ENCODE measurements at regions not wholly inside any gene's neighbourhood (a gene's known extent, or its start where the extent isn't known, plus 50 kb on each side); places are given as distances from the start of the nearest gene placed in this dataset.

DNA sequence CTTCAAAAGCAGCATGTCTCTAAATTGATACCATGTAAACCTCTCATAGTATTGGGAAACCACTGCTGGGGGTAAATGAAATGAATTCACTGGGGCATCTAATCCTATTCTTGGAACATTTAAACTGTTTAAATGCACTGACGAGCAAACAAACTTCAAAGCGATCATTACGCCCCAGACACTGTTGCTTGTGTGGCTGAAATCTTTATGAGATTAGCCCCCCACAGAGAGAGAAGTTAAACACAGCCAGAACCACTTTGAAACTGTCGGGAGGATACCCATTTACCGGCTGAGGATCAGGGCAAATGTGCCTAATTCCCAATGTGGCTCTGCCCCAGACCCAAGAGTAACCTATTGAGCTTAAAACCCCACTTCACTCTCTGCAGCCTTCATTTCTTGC is 308.4 kb upstream of the CDIN1 start:
- no peak overlapping the region for H2BK20ac ChIP-seq (ENCODE audit: low read depth, low read length)
- no peak overlapping the region for H2AK5ac ChIP-seq (ENCODE audit: low read depth, low read length)
- ChIA-PET CTCF (no interaction called here), POLR2A (ENCODE audit: unreplicated experiment) (no interaction called here)
- WGBS, 2 experiments (ENCODE audit: extremely low coverage in 2 of 2, insufficient read length in 1 of 2): 67% methylated on average over 2 of the region's 5 CpGs; no CpG with 5 or more reads in 1 of the 2 experiments
- no peak overlapping the region for H2BK5ac ChIP-seq (ENCODE audit: low read depth, low read length, poor library complexity, severe bottlenecking)
- H3K18ac ChIP-seq (ENCODE audit: low read depth, low read length): no peak overlapping the region
- H3K27me3 ChIP-seq (ENCODE audit: control insufficient read depth, insufficient read depth, low read length): no peaks in the 10 kb centered on the region
- H3K4me2 ChIP-seq (ENCODE audit: low read depth, low read length): no peak overlapping the region
- no peak for DNase-seq
- dilution Hi-C loops (cut with HindIII; ENCODE audit: low sequenced_read_pairs, unreplicated experiment): no loop called here
- in situ Hi-C loops (cut with MboI; ENCODE audit: low sequenced_read_pairs): no loop called here
- H3K27ac ChIP-seq (ENCODE audit: insufficient read depth, low read length): no peak overlapping the region
- H3K79me1 ChIP-seq (ENCODE audit: low read depth in 1 of 2, low read length in 2 of 2): no peaks in the 10 kb centered on the region
- H2AFZ ChIP-seq (replicated peaks; ENCODE audit: low read length, poor library complexity): no peak overlapping the region
- no TSS peak for BruUV-seq (replicated peaks)
- H3K9me3 ChIP-seq (ENCODE audit: control insufficient read depth, insufficient read depth, low read length): no peaks in the 10 kb centered on the region
- H3K23ac ChIP-seq (ENCODE audit: low read depth, low read length): no peak overlapping the region
- H3K4me3 ChIP-seq (ENCODE audit: insufficient read depth, low read depth, low read length): no peak overlapping the region
- no peak overlapping the region for H3K14ac ChIP-seq (replicated peaks; ENCODE audit: low read depth, low read length)
- no peaks in the 10 kb centered on the region for H3K36me3 ChIP-seq (ENCODE audit: control insufficient read depth, insufficient read depth, low read length)
- no peak overlapping the region for H4K91ac ChIP-seq (ENCODE audit: insufficient read depth, low read depth, low read length)
- H2AK9ac ChIP-seq (replicated peaks; ENCODE audit: low read depth, low read length, poor library complexity): no peak overlapping the region
- H3K4ac ChIP-seq (ENCODE audit: low read depth, low read length): no peak overlapping the region
- H3K9ac ChIP-seq (ENCODE audit: low read depth, low read length): no peak overlapping the region
- H3K9me1 ChIP-seq (ENCODE audit: insufficient read depth, low read length): no peaks in the 10 kb centered on the region
- intact Hi-C loops (cut with micrococcal nuclease): no loop called here
- no peak overlapping the region for H2BK15ac ChIP-seq (ENCODE audit: low read depth, low read length)
- no peak for ATAC-seq (ENCODE audit: low read depth)
- H4K5ac ChIP-seq (ENCODE audit: low read depth, low read length): no peak overlapping the region
- no peaks in the 10 kb centered on the region for H3K4me1 ChIP-seq (ENCODE audit: control insufficient read depth, insufficient read depth, low read length)
- no peak overlapping the region for H3K56ac ChIP-seq (ENCODE audit: extremely low read depth, insufficient read depth, low read length)
- no peak overlapping the region for H2BK120ac ChIP-seq (ENCODE audit: low read depth, low read length)
- no peak overlapping the region for H4K8ac ChIP-seq (ENCODE audit: low read depth in 2 of 2, low read length in 2 of 2)
- H4K20me1 ChIP-seq (ENCODE audit: insufficient read depth, low read length): no peaks in the 10 kb centered on the region
- TF ChIP-seq MXI1 (IDR thresholded peaks at IDR 0.05; ENCODE audit: borderline replicate concordance, low read depth, low read length): no peak
- no peak for TF ChIP-seq RAD21 (IDR thresholded peaks at IDR 0.05; ENCODE audit: low read length)
- no peak for TF ChIP-seq CHD1 (IDR thresholded peaks at IDR 0.05; ENCODE audit: low read depth, low read length)
- no peak for TF ChIP-seq FOS (IDR thresholded peaks at IDR 0.05; ENCODE audit: low read depth, low read length)
- TF ChIP-seq RCOR1 (IDR thresholded peaks at IDR 0.05; ENCODE audit: insufficient replicate concordance, low read length): no peak
- no peak for TF ChIP-seq CEBPB (IDR thresholded peaks at IDR 0.05; ENCODE audit: low read depth, low read length)
- TF ChIP-seq, protein P1, sequence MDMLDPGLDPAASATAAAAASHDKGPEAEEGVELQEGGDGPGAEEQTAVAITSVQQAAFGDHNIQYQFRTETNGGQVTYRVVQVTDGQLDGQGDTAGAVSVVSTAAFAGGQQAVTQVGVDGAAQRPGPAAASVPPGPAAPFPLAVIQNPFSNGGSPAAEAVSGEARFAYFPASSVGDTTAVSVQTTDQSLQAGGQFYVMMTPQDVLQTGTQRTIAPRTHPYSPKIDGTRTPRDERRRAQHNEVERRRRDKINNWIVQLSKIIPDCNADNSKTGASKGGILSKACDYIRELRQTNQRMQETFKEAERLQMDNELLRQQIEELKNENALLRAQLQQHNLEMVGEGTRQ (IDR thresholded peaks at IDR 0.05; ENCODE audit: low read depth, low read length): no peak
- TF ChIP-seq SMC3 (IDR thresholded peaks at IDR 0.05; ENCODE audit: low read depth, low read length): no peak
- no peak for TF ChIP-seq POLR2A (IDR thresholded peaks at IDR 0.05; ENCODE audit: low read depth, low read length)

Measured in IMR-90 (cell line).